Neutrophil (primary cell): ENCODE measurements at regions not wholly inside any gene's neighbourhood (a gene's known extent, or its start where the extent isn't known, plus 50 kb on each side); places are given as distances from the start of the nearest gene placed in this dataset.

Source experiments
- H3K27ac ChIP-seq: fragments of 200-600 bp; sonication (generic); 2 replicates; pipeline ENCODE4 v1.5.1; 2016; ENCODE audit warnings: mild to moderate bottlenecking, moderate library complexity
- H3K27me3 ChIP-seq: fragments of 200-600 bp; sonication (generic); 2 replicates; pipeline ENCODE4 v1.6.0; 2016; ENCODE audit warnings: mild to moderate bottlenecking
- H3K36me3 ChIP-seq: fragments of 200-600 bp; sonication (generic); 2 replicates; pipeline ENCODE4 v1.5.1; 2017
- H3K4me1 ChIP-seq, 2 experiments: fragments of 200-600 bp in 1 of 2; sonication (generic) in 1 of 2; 1 replicate in 1 of 2; 2 replicates in 1 of 2; pipeline versions ENCODE4 v1.5.1 to v1.6.1; 2013 to 2016; ENCODE audit warnings: low read depth in 1 of 2, low read length in 1 of 2, mild to moderate bottlenecking in 1 of 2, moderate library complexity in 1 of 2; ENCODE audit not compliant: control insufficient read depth in 1 of 2, insufficient read depth in 1 of 2
- H3K4me3 ChIP-seq, 2 experiments: fragments of 200-600 bp in 1 of 2; sonication (generic) in 1 of 2; 1 replicate in 1 of 2; 2 replicates in 1 of 2; pipeline ENCODE4 v1.5.1; 2013 to 2016; ENCODE audit warnings: low read depth in 1 of 2, low read length in 1 of 2, mild to moderate bottlenecking in 1 of 2, moderate library complexity in 1 of 2
- H3K9me3 ChIP-seq: fragments of 200-600 bp; sonication (generic); 2 replicates; pipeline ENCODE4 v1.5.1; 2016
- TF ChIP-seq, protein P1 (sequence below): fragments of 200-600 bp; sonication (generic); IDR thresholded peaks from 2 replicates; pipeline ENCODE4 v1.5.1; 2016; ENCODE audit warnings: antibody characterized with exemption

DNA sequence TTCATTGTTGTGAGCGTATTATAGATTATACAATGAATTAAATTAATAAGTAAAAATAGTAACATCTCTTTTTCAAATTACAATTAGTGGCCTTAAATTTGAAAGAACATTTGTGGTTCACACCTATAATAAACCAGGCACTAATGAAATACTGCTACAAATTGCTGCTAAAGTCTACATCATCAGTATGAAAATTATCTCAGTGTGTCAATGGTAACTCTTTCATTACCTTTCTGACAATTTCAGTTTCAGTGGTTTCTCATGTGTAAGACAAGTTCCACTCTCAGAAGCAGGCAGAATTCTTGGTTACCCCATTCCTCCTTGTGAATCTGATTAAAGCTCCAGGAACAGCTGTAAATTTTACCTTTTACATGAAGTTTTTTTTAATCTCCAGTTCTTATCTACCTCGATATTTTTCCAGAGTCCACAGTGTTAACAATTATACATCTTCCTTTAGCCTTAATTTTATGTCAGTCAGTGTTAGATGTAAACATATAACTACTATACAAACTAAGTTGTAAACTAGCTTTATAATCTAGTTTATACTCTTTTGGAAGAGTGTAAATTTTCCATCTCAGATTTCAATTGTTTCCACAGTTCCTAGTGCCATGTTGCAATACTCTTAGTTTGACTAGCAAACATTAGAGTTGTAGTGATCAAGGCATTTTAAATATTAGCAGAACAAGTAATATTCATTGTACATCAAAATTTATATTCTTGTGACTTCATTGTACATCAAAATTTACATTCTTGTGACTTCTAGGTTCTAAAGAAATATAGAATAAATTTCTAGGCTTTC is 1038.4 kb downstream of the EPHA7 start:
- H3K4me1 ChIP-seq, result no peaks in the 10 kb centered on the region
- H3K4me3 ChIP-seq, result no peak overlapping the region

DNA sequence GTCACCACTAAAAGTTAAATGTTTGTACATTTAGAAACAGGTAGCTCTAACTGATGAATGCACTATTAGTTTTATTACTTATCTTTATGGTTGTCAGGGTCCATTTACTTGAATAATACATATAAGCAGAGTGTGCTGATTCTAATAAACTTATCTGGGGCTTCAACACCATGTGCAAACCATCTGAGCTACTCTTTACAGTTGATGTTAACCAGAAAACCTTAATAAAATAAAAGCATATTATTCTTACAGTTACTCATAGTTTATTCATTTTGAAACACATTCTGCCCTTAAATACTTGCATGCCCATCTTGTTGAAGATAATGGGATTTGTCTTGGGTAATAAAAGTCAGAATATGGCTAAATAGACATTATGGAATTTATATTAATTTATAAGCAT is 1042.2 kb downstream of the EPHA7 start:
- no peaks in the 10 kb centered on the region for H3K27me3 ChIP-seq
- no peaks in the 10 kb centered on the region for H3K4me1 ChIP-seq
- no peak overlapping the region for H3K4me3 ChIP-seq
- H3K9me3 ChIP-seq, result no peaks in the 10 kb centered on the region
- H3K36me3 ChIP-seq, result no peaks in the 10 kb centered on the region
- TF ChIP-seq, protein P1, sequence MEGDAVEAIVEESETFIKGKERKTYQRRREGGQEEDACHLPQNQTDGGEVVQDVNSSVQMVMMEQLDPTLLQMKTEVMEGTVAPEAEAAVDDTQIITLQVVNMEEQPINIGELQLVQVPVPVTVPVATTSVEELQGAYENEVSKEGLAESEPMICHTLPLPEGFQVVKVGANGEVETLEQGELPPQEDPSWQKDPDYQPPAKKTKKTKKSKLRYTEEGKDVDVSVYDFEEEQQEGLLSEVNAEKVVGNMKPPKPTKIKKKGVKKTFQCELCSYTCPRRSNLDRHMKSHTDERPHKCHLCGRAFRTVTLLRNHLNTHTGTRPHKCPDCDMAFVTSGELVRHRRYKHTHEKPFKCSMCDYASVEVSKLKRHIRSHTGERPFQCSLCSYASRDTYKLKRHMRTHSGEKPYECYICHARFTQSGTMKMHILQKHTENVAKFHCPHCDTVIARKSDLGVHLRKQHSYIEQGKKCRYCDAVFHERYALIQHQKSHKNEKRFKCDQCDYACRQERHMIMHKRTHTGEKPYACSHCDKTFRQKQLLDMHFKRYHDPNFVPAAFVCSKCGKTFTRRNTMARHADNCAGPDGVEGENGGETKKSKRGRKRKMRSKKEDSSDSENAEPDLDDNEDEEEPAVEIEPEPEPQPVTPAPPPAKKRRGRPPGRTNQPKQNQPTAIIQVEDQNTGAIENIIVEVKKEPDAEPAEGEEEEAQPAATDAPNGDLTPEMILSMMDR, result no peak
- H3K27ac ChIP-seq, result no peak overlapping the region

More for the DNA sequence above, 1038.4 kb downstream of the EPHA7 start:
- H3K27ac ChIP-seq, result no peak overlapping the region
- no peaks in the 10 kb centered on the region for H3K36me3 ChIP-seq
- no peaks in the 10 kb centered on the region for H3K9me3 ChIP-seq
- TF ChIP-seq, protein P1, result no peak
- H3K27me3 ChIP-seq, result no peaks in the 10 kb centered on the region

DNA sequence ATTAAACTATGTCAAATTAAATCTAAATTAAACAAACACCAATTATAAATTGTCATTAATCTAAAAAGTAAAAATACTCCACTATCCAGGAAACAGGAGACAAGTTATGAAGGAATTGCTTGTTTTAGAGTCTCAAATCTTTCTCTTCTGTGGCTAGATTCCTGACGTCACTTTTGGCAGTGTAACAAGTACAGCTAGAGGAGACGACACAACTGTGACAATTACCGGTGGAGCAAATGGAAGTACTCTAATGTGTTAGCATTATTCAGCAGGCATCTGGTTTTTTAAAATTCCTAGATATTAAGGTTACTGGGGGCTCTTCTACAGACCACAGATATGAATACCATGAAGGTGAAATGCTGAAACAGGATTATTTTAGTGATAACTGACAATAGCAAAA is 1042.7 kb downstream of the EPHA7 start:
- no peak overlapping the region for H3K4me3 ChIP-seq
- no peak overlapping the region for H3K27ac ChIP-seq
- no peaks in the 10 kb centered on the region for H3K9me3 ChIP-seq
- no peaks in the 10 kb centered on the region for H3K36me3 ChIP-seq
- no peaks in the 10 kb centered on the region for H3K27me3 ChIP-seq
- no peaks in the 10 kb centered on the region for H3K4me1 ChIP-seq
- TF ChIP-seq, protein P1, result no peak

DNA sequence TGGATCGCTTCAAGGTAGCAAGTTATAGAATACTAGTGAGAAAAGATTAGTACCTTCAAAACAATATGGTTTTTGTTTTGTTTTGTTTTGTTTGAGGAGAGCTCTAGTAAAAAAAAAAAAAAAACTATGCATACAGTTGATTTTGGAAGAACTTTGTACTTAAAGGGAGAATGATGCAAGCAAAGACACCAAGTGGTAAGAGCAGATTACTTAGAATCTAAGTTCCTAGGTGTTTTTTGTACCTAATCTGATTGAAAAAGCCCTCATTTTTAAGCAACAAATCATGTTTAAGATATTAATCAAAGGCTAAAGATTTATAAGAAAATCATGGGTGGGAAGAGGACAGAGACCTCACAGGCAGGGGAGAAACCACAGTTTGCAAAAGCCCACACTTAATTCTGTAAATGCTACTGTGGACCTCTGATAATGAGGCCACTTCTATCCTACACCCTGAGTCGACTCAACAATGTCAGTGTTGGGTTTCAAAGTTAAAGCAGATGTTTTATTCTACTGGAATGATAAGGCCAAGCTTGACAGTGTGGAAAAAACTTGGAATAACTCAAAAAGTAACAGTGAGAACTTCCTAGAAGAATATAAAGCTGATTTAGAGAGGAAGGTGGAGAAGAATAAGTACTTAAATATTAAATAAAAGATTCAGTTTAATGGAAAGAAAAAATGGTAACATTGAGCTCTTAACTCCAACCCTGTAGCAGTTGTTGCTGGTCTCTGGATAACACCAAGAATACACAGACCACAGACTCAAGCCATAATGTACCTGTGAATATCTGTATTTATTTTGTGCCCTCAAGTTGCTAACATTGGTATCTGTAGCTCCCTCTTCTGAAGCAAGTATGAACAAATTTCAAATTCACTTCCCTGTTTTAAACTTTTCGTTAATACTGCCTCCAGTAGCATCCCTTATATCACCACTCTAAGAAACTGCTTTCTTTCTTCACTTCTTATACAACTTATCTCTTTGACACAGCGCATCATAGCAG is 1047.8 kb downstream of the EPHA7 start:
- Histone ChIP-seq H3K9me3 (no peaks in the 10 kb centered on the region), H3K27ac (no peak overlapping the region), H3K36me3 (no peaks in the 10 kb centered on the region), H3K4me1 (no peaks in the 10 kb centered on the region), H3K27me3 (no peaks in the 10 kb centered on the region), H3K4me3 (no peak overlapping the region)
- TF ChIP-seq, protein P1, result no peak

DNA sequence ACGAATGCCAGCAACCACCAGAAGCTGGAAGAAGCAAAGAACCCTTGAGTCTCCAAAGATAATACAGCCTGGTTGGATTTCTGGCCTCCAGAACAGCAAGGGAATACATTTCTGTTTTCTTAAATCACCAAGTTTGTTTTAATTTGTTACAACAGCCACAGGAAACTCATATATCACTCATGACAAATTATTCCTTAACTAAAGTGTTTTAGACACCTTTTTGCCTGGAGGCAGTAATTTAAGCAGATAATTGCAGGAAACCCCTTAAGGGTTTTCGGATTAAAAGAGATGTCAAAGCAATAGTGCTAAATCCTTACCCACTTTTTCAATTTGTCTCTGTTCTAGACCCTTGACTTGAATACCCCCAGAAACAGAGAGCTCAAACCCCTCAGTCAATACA is 1050.0 kb downstream of the EPHA7 start:
- no peak overlapping the region for H3K4me3 ChIP-seq
- no peaks in the 10 kb centered on the region for H3K4me1 ChIP-seq
- TF ChIP-seq, protein P1, result no peak
- H3K27ac ChIP-seq, result no peak overlapping the region
- no peaks in the 10 kb centered on the region for H3K36me3 ChIP-seq
- H3K27me3 ChIP-seq, result no peaks in the 10 kb centered on the region
- no peaks in the 10 kb centered on the region for H3K9me3 ChIP-seq
